GM12891 (cell line): ENCODE measurements at regions not wholly inside any gene's neighbourhood (a gene's known extent, or its start where the extent isn't known, plus 50 kb on each side); places are given as distances from the start of the nearest gene placed in this dataset.

Experiments used
- POLR2A ChIP-seq: IDR thresholded peaks from 2 replicates; pipeline ENCODE4 v1.6.1; 2011; ENCODE audit warnings: low read depth, low read length, control low read depth
- TAF1 ChIP-seq: IDR thresholded peaks from 2 replicates; pipeline ENCODE4 v1.6.1; 2011; ENCODE audit warnings: low read depth, low read length, control low read depth

GRCh38 chr7:13262929-13263530, 575.6 kb downstream of the ARL4A start:
- TF ChIP-seq POLR2A (no peak), TAF1 (no peak)
